ENCODE measurements at regions not wholly inside any gene's neighbourhood (a gene's known extent, or its start where the extent isn't known, plus 50 kb on each side); places are given as distances from the start of the nearest gene placed in this dataset.

DNA sequence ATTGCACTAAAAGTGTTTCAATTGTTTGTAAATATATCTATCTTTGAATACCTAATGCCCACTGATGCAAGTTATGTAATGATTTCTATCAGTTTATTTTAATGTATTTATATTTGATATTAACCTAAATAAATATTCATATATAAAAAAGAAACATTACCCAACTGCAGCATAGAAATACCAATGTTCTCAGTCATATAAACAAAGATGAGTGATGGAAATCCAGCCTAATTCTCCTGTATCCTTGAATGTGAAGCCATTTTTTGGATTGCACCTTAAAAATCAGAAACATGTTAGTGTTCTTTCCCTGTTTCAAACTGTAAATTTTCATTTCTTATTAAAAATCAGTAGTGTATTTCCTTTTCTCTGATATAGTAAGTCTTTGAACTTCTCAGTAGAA, 305.8 kb upstream of the GNAI1 start:
- intact Hi-C loops (cut with DNase I; ENCODE audit: low total_unique reads), result no loop called here
- H3K4me3 ChIP-seq (ENCODE audit: low read depth, poor library complexity, severe bottlenecking), result no peak overlapping the region
- no peak for DNase-seq (ENCODE audit: low spot score in 2 of 2)
- no peak for TF ChIP-seq POLR2A (IDR thresholded peaks at IDR 0.05)
- TF ChIP-seq, protein P1, sequence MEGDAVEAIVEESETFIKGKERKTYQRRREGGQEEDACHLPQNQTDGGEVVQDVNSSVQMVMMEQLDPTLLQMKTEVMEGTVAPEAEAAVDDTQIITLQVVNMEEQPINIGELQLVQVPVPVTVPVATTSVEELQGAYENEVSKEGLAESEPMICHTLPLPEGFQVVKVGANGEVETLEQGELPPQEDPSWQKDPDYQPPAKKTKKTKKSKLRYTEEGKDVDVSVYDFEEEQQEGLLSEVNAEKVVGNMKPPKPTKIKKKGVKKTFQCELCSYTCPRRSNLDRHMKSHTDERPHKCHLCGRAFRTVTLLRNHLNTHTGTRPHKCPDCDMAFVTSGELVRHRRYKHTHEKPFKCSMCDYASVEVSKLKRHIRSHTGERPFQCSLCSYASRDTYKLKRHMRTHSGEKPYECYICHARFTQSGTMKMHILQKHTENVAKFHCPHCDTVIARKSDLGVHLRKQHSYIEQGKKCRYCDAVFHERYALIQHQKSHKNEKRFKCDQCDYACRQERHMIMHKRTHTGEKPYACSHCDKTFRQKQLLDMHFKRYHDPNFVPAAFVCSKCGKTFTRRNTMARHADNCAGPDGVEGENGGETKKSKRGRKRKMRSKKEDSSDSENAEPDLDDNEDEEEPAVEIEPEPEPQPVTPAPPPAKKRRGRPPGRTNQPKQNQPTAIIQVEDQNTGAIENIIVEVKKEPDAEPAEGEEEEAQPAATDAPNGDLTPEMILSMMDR (IDR thresholded peaks at IDR 0.05), result no peak

GRCh38 chr7:79823246-79823951, 311.2 kb upstream of the GNAI1 start:
- no peak overlapping the region for H3K4me3 ChIP-seq (ENCODE audit: low read depth, poor library complexity, severe bottlenecking)
- WGBS, 2 donors, result 84 to 85% methylated on average over 4 of the region's 4 CpGs
- intact Hi-C loops (cut with DNase I; ENCODE audit: low total_unique reads), result no loop called here
- DNase-seq (ENCODE audit: low spot score in 2 of 2), result no peak
- TF ChIP-seq, protein P1 (IDR thresholded peaks at IDR 0.05), result no peak
- TF ChIP-seq POLR2A (IDR thresholded peaks at IDR 0.05), result no peak

DNA sequence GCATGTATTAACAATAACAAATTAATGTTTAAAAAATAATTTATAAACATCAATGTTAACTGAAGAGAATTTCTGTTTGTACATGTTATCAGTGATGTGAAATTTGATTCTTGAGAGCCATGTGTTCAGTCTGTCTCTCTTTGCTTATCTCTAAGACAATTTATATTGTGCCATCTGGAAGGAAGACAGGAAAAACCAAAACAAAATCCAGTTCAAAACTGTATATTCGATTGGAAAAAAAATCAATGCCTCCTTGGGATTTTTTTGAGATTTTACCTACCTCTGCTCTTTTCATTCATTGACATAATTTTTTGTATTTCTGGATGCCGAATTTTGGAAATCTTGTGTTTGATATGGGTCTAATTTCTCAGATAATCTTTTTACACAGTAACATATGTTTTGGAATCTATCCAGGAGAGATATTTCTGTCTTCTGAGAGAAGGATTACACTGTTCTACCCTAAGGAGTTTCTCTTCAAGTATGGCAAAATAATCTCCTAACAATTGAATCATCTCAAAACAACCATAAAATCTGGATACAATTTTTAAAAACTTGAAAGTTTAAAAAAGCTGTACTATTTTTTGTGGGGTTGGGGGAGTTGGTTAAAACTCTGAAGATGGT, 311.9 kb upstream of the GNAI1 start:
- TF ChIP-seq, protein P1 (IDR thresholded peaks at IDR 0.05), result no peak
- intact Hi-C loops (cut with DNase I; ENCODE audit: low total_unique reads), result no loop called here
- DNase-seq (ENCODE audit: low spot score in 2 of 2), result no peak
- H3K4me3 ChIP-seq (ENCODE audit: low read depth, poor library complexity, severe bottlenecking), result no peak overlapping the region
- 22 to 28% methylated on average over 2 of the region's 2 CpGs for WGBS, 2 donors

DNA sequence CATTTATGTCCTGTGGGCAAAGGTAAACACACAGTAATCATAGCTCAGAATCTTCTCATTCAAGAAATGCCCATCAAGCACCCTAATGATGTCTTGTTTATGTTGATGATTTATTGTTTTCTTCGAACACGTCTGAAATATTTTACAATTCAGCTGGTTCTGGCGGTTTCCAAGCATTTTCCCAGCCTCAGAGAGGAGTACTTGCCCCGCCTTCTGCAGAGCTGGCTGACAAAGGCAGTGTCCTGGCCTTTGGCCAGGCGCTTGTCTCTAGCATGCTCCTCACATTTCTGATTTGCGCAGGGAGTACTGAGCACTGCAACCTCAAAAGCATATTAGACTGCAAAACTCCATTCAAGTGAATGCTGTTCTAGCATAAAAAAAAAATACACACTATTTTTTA, 314.2 kb upstream of the GNAI1 start:
- DNase-seq (ENCODE audit: low spot score in 2 of 2), result no peak
- no peak overlapping the region for H3K4me3 ChIP-seq (ENCODE audit: low read depth, poor library complexity, severe bottlenecking)
- TF ChIP-seq, protein P1 (IDR thresholded peaks at IDR 0.05), result no peak
- TF ChIP-seq POLR2A (IDR thresholded peaks at IDR 0.05), result no peak
- intact Hi-C loops (cut with DNase I; ENCODE audit: low total_unique reads), result no loop called here
- 16 to 17% methylated on average over 6 of the region's 6 CpGs for WGBS, 2 donors

GRCh38 chr7:79810916-79811315, 323.7 kb upstream of the GNAI1 start:
- intact Hi-C loops (cut with DNase I; ENCODE audit: low total_unique reads), result no loop called here
- H3K4me3 ChIP-seq (ENCODE audit: low read depth, poor library complexity, severe bottlenecking), result no peak overlapping the region
- TF ChIP-seq, protein P1 (IDR thresholded peaks at IDR 0.05), result no peak
- no peak for TF ChIP-seq POLR2A (IDR thresholded peaks at IDR 0.05)
- no peak for DNase-seq (ENCODE audit: low spot score in 2 of 2)
- 41 to 49% methylated on average over 2 of the region's 2 CpGs for WGBS, 2 donors
